DMS 273 (cell line): ENCODE measurements at regions not wholly inside any gene's neighbourhood (a gene's known extent, or its start where the extent isn't known, plus 50 kb on each side); places are given as distances from the start of the nearest gene placed in this dataset.

ENCODE experiments used
- DNase-seq: peaks from one replicate; lab custom pipeline; 2025; ENCODE audit not compliant: unreplicated experiment; lab: John Stamatoyannopoulos, UW

- no peak for DNase-seq
Measured at GRCh38 chr7:67413670-67414069, 417.0 kb downstream of the TYW1 start.

DNA sequence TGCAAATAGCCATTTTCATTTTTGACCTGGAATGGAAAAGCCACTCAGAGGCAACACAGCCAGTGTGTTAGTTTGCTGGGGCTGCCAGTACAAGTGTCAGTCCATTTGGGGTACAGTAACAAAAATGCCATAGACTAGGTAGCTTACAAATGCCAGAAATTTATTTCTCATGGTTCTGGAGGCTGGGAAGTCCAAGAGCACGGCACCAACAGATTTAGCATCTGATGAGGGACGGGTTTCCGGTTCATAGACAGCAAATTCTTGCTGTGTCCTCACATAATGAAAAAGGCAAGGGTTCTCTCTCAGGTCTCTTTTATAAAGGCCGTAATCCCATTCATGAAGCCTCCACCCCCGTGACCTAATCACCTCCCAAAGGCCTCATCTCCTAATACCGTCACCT, 418.2 kb downstream of the TYW1 start:
- DNase-seq = no peak

DNA sequence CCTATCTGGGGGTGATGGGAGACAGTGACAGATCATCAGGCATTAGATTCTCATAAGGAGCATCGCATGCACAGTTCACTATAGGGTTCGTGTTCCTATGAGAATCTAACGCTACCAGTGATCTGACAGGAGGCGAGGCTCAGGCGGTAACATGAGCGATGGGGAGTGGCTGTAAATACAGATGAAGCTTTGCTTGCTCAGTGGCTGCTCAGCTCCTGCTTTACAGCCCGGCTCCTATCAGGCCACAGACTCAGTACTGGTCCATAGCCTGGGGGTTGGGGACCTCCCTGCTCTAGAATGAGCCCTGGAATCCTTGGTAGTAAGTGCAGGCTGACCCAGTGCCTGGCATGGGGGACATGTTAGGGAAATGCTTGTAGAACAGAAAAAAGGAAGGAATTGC, 426.0 kb downstream of the TYW1 start:
- no peak for DNase-seq

- peak; percentile 92 for DNase-seq
Measured at GRCh38 chr7:67423065-67423464, 426.4 kb downstream of the TYW1 start.

DNA sequence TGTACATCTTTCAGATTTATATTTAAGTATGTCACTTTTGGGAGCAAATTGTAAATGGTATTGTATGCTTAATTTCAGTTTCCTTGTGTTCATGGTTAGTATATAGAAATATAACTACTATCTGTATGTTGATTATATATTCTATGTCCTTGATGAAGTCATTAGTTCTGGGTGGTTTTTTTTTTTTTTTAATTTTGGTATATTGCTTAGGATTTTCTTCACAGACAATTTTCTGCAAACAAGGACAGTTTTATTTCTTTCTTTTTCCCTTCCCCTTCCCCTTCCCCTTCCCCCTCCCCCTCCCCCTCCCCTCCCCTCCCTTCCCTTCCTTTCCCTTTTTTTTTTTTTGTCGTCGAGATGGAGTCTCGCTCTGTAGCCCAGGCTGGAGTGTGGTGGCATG, 430.0 kb downstream of the TYW1 start:
- DNase-seq = no peak

GRCh38 chr7:67429735-67430134, 433.1 kb downstream of the TYW1 start:
- DNase-seq = no peak

- DNase-seq = no peak
Measured at GRCh38 chr7:67432536-67433234, 436.1 kb downstream of the TYW1 start.

GRCh38 chr7:67435894-67436535, 439.4 kb downstream of the TYW1 start:
- no peak for DNase-seq

- DNase-seq = no peak
Measured at GRCh38 chr7:67438198-67438882, 441.7 kb downstream of the TYW1 start.

- DNase-seq = no peak
Measured at GRCh38 chr7:67438913-67439505, 442.4 kb downstream of the TYW1 start.

GRCh38 chr7:67440321-67440720, 443.7 kb downstream of the TYW1 start:
- no peak for DNase-seq

DNA sequence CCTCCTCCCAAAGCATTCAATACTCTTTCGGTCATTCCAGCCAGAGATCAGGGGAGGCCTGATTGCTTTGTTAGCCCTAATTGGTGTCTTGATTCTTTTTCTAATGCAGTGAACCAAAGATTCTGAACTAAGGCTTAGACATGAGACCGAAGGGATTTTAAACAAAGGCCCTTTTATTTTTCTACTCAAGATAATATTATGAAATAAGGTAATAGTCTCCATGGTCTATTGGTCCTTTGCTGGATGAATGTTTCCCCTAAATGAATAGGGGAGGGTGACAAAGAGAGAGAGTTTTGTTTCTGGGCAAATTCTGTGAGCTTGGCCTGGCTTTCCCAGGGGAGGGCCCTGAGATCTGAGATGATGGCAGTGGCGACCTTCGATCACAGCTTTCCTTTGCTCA, 449.1 kb downstream of the TYW1 start:
- no peak for DNase-seq

- no peak for DNase-seq
Measured at GRCh38 chr7:67447297-67447696, 450.7 kb downstream of the TYW1 start.

- DNase-seq = no peak
Measured at GRCh38 chr7:67448271-67448670, 451.6 kb downstream of the TYW1 start.

GRCh38 chr7:67450171-67450570, 453.5 kb downstream of the TYW1 start:
- DNase-seq = peak; percentile 38

- no peak for DNase-seq
Measured at GRCh38 chr7:67451306-67451705, 454.7 kb downstream of the TYW1 start.

GRCh38 chr7:67452516-67453026, 455.9 kb downstream of the TYW1 start:
- DNase-seq = no peak

- no peak for DNase-seq
Measured at GRCh38 chr7:67453580-67454380, 457.1 kb downstream of the TYW1 start.

DNA sequence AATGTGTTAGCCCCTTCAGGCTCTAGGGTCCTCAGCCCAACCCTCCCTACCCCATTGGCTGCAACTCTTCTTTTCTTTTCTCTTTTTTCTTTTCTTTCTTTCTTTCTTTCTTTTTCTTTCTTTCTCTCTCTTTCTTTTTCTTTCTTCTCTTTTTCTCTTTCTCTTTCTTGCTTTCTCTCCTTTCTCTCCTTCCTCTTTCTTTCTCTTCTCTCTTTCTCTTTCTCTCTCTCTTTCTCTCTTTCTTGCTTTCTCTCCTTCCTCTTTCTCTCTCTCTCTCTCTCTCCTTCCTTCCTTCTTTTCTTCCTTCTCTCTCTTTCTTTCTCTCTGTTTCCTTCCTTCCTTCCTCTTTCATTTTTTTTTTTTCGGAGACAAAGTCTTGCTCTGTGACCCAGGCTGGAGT, 458.9 kb downstream of the TYW1 start:
- DNase-seq = no peak

GRCh38 chr7:67462781-67463191, 466.2 kb downstream of the TYW1 start:
- DNase-seq = peak; percentile 99

DNA sequence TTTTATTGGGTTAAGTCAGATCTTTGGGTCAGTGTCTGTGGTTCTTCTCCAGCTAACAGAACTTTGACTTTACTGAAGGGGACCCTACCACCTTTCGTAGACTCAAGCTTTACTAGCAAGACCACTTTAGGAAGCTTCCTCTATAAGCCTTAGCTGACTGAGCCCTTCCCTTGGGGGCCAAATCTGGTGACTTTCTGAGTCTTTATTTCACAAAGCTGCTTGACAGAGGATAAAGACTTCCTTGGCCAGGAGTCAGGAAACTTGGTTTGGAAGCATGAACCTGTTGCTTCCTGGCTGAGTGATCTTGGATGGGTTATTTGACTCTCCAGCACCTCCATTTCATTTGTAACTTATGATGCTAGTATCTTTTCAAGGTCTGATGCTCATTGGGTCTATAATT, 466.7 kb downstream of the TYW1 start:
- DNase-seq = peak; percentile 73
